ENCODE measurements at regions not wholly inside any gene's neighbourhood (a gene's known extent, or its start where the extent isn't known, plus 50 kb on each side); places are given as distances from the start of the nearest gene placed in this dataset.
A peak's percentile ranks its signal among the peaks of the same experiment; 100 is the strongest.

DNA sequence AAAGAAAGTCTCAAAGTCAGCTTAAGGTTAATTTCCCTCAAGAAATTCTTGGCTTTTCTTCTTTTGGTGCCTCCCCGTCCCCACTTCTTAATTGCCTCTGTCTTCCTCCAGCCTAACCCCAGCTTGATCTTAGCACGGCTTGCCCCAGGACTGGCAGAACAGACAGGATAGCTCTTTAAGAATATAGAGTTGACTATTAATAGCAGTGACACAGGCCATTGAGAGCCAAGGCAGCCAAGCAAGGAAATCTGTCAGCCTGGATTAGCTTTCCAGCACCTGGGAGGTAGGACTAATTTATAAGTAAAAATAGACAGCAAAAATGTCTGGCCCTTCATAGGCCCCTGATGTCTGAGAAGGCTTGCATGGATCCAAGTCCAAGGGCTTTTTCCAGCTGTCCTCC lies 384.6 kb upstream of the SLC30A5 start:
- H3K27ac ChIP-seq, result peak overlapping the region in 1 of 2 donors; percentile 23

DNA sequence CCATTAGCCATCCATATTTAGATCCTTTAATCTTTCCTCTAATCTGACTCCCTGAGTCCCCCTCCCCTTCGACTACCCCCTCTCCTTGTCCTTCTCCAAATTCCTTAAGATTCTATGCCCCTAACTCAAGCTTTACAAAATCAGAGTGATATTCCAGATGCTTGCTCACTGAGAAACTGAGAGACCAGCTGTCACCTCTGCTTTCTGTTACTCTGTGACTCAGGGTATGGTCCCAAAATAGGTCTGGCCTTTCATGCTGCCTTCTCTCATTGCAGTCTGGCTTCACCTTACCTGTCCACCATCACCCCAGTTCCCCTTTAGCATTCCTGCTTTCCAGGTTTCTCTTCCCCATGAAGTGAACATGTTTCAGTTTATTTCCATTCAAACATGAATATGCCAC lies 383.3 kb upstream of the SLC30A5 start:
- Histone ChIP-seq H3K27me3 (no peaks in the 10 kb centered on the region), H3K36me3 (no peaks in the 10 kb centered on the region), H3K4me1 (peaks cover 0 to 15% of the 10 kb centered on the region in 2 donors), H3K4me3 (no peak overlapping the region), H3K9me3 (no peaks in the 10 kb centered on the region), H3K27ac (no peak overlapping the region)
- TF ChIP-seq, protein P1, sequence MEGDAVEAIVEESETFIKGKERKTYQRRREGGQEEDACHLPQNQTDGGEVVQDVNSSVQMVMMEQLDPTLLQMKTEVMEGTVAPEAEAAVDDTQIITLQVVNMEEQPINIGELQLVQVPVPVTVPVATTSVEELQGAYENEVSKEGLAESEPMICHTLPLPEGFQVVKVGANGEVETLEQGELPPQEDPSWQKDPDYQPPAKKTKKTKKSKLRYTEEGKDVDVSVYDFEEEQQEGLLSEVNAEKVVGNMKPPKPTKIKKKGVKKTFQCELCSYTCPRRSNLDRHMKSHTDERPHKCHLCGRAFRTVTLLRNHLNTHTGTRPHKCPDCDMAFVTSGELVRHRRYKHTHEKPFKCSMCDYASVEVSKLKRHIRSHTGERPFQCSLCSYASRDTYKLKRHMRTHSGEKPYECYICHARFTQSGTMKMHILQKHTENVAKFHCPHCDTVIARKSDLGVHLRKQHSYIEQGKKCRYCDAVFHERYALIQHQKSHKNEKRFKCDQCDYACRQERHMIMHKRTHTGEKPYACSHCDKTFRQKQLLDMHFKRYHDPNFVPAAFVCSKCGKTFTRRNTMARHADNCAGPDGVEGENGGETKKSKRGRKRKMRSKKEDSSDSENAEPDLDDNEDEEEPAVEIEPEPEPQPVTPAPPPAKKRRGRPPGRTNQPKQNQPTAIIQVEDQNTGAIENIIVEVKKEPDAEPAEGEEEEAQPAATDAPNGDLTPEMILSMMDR (IDR thresholded peaks at IDR 0.05), result no peak
- DNase-seq, result no peak
- intact Hi-C loops (cut with DNase I), result no loop called here
- ATAC-seq, result no peak

More for the DNA sequence above, 384.6 kb upstream of the SLC30A5 start:
- DNase-seq (no peak), ATAC-seq (peak; percentile 22)
- Histone ChIP-seq H3K9me3 (no peaks in the 10 kb centered on the region), H3K4me3 (no peak overlapping the region), H3K36me3 (no peaks in the 10 kb centered on the region), H3K4me1 (peaks cover 0 to 15% of the 10 kb centered on the region in 2 donors), H3K27me3 (no peaks in the 10 kb centered on the region)
- intact Hi-C loops (cut with DNase I), result no loop called here
- TF ChIP-seq, protein P1 (IDR thresholded peaks at IDR 0.05), result no peak

DNA sequence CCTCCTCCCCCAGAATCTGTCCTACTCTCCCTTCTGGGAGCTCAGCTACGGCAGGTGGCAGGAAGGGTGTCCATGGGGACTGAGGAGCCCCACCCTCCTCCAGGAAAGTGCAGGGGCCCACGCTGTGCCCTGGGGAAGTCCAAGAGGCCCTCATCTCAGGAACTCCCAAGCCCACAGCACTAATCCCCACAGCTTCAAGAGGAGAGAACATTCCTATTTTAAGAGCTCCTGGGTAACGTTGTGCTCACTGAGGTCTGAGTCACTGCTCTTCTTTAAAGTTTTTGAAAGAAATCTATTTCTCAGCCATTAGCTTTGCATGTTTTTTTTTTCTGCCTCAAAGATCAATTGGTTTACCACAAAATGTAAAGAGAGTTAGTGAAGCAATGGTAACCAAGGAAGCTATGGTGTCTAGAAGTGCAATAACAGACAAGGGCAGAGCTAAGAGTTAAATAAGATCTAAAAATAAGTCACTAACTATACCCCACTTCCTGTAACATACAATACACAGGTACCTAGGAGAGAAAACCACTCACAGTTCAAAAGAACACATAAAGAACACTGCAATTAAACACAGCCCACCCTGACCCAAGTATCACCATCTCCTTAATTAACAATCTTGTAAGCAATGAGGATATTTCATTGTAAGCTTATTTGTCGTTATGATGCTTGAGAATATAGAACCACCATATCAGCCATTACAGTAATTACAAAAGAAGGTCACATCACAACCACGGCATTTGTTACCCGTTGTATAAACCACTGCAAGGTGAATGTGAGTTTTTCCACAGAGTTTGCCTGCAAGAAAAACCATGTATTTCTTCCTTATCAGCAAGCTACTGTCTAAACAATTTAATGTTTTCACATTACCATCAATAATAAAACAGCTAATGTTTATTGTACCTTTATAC lies 382.3 kb upstream of the SLC30A5 start:
- peak; percentile 83 for ATAC-seq

GRCh38 chr5:68714810-68715209 lies 379.0 kb upstream of the SLC30A5 start:
- intact Hi-C loops (cut with DNase I), result no loop called here
- no peaks in the 10 kb centered on the region for H3K36me3 ChIP-seq
- no peak overlapping the region for H3K4me3 ChIP-seq
- no peak for DNase-seq
- TF ChIP-seq, protein P1 (IDR thresholded peaks at IDR 0.05), result no peak
- H3K27ac ChIP-seq, result no peak overlapping the region
- peaks cover 0 to 6% of the 10 kb centered on the region in 2 donors for H3K9me3 ChIP-seq
- peaks cover 0 to 15% of the 10 kb centered on the region in 2 donors for H3K4me1 ChIP-seq
- ATAC-seq, result no peak
- H3K27me3 ChIP-seq, result no peaks in the 10 kb centered on the region

More for the DNA sequence above, 382.3 kb upstream of the SLC30A5 start:
- TF ChIP-seq, protein P1 (IDR thresholded peaks at IDR 0.05), result no peak
- H3K4me3 ChIP-seq, result no peak overlapping the region
- H3K27ac ChIP-seq, result peak overlapping the region in 1 of 2 donors; percentile 2
- peak in 1 of 4 donors; percentile 51 for DNase-seq
- H3K36me3 ChIP-seq, result no peaks in the 10 kb centered on the region
- H3K27me3 ChIP-seq, result no peaks in the 10 kb centered on the region
- intact Hi-C loops (cut with DNase I), result no loop called here
- H3K4me1 ChIP-seq, result peaks cover 0 to 15% of the 10 kb centered on the region in 2 donors
- no peaks in the 10 kb centered on the region for H3K9me3 ChIP-seq

- peak in 2 of 4 donors; percentile 53 to 58 for DNase-seq
These were observed 372.8 kb upstream of the SLC30A5 start for GRCh38 chr5:68720884-68721610.

More at GRCh38 chr5:68720884-68721610, 372.8 kb upstream of the SLC30A5 start:
- TF ChIP-seq, protein P1 (IDR thresholded peaks at IDR 0.05), result no peak
- intact Hi-C loops (cut with DNase I), result no loop called here
- Histone ChIP-seq H3K27ac (no peak overlapping the region), H3K27me3 (no peaks in the 10 kb centered on the region), H3K4me1 (no peaks in the 10 kb centered on the region), H3K36me3 (no peaks in the 10 kb centered on the region), H3K9me3 (peaks cover 0 to 19% of the 10 kb centered on the region in 2 donors), H3K4me3 (no peak overlapping the region)
- ATAC-seq, result no peak
